OCI-LY1 (cell line): ENCODE measurements at regions not wholly inside any gene's neighbourhood (a gene's known extent, or its start where the extent isn't known, plus 50 kb on each side); places are given as distances from the start of the nearest gene placed in this dataset.

ENCODE experiments used
- EZH2 ChIP-seq: fragments of 200-600 bp; sonication (generic), shearing (Covaris generic); IDR thresholded peaks from 2 replicates; pipeline ENCODE4 v1.8.0; 2017; ENCODE audit warnings: borderline replicate concordance, mixed run types, mild to moderate bottlenecking, antibody characterized with exemption, low read length, moderate library complexity, mixed read lengths
- TF ChIP-seq, protein P1 (sequence below): fragments of 200-600 bp; sonication (generic), shearing (Covaris generic); IDR thresholded peaks from 2 replicates; pipeline ENCODE4 v1.5.1; 2017; ENCODE audit warnings: mild to moderate bottlenecking, antibody characterized with exemption, low read length, moderate library complexity, mixed read lengths

DNA sequence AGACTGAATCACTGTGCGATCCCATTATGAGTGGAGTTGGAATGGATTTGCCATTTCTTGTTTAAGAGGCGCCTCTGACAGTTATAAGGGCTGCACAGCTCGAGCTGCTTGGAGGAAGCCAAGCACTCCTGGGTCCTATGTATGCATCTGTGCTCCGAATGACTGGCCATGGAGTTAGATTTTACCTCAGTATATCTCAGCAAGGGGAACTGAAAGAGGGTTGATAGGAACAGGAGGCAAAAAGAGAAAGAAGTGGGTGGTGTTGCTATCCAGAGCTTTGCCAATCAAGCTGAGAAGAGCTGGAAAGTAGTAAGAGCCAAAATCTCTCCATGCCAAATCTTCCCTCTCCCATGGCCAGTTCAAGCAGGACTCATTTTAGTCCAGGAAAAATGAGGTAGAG is 632.0 kb upstream of the KIRREL3 start:
- TF ChIP-seq, protein P1, sequence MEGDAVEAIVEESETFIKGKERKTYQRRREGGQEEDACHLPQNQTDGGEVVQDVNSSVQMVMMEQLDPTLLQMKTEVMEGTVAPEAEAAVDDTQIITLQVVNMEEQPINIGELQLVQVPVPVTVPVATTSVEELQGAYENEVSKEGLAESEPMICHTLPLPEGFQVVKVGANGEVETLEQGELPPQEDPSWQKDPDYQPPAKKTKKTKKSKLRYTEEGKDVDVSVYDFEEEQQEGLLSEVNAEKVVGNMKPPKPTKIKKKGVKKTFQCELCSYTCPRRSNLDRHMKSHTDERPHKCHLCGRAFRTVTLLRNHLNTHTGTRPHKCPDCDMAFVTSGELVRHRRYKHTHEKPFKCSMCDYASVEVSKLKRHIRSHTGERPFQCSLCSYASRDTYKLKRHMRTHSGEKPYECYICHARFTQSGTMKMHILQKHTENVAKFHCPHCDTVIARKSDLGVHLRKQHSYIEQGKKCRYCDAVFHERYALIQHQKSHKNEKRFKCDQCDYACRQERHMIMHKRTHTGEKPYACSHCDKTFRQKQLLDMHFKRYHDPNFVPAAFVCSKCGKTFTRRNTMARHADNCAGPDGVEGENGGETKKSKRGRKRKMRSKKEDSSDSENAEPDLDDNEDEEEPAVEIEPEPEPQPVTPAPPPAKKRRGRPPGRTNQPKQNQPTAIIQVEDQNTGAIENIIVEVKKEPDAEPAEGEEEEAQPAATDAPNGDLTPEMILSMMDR: no peak
- TF ChIP-seq EZH2: no peak
